Neural cell (in vitro differentiated cells): ENCODE measurements at regions not wholly inside any gene's neighbourhood (a gene's known extent, or its start where the extent isn't known, plus 50 kb on each side); places are given as distances from the start of the nearest gene placed in this dataset.

ENCODE experiments used
- H2AFZ ChIP-seq: fragments of 200-600, 300-800 bp; sonication (generic), shearing (Covaris generic); 2 replicates; pipeline ENCODE4 v1.6.0; 2014; ENCODE audit warnings: low read depth, mild to moderate bottlenecking, antibody characterized with exemption, low read length, moderate library complexity
- H3F3A ChIP-seq: fragments of 200-600 bp; shearing (Covaris generic); 2 replicates; pipeline ENCODE4 v1.6.1; 2016; ENCODE audit warnings: mild to moderate bottlenecking, moderate library complexity, mixed read lengths, antibody characterized with exemption, low read length; ENCODE audit not compliant: insufficient read depth, poor library complexity, severe bottlenecking
- H3K27ac ChIP-seq: fragments of 200-600, 300-800 bp; sonication (generic), shearing (Covaris generic); 2 replicates; pipeline ENCODE4 v1.5.1; 2014; ENCODE audit warnings: mild to moderate bottlenecking, low read length, moderate library complexity
- H3K27me3 ChIP-seq: fragments of 300-800, 200-600 bp; sonication (generic), shearing (Covaris generic); 2 replicates; pipeline ENCODE4 v1.6.0; 2014; ENCODE audit warnings: mild to moderate bottlenecking, low read depth, low read length, moderate library complexity; ENCODE audit not compliant: insufficient read depth
- H3K36me3 ChIP-seq: fragments of 300-800, 200-600 bp; sonication (generic), shearing (Covaris generic); 2 replicates; pipeline ENCODE4 v1.5.1; 2014; ENCODE audit warnings: mild to moderate bottlenecking, antibody characterized with exemption, low read length, moderate library complexity; ENCODE audit not compliant: insufficient read depth
- H3K4me2 ChIP-seq: fragments of 300-800, 200-600 bp; sonication (generic), shearing (Covaris generic); 2 replicates; pipeline ENCODE4 v1.6.0; 2014; ENCODE audit warnings: mild to moderate bottlenecking, low read length
- H3K4me3 ChIP-seq: fragments of 300-800, 200-600 bp; sonication (generic), shearing (Covaris generic); 2 replicates; pipeline ENCODE4 v1.5.1; 2014; ENCODE audit warnings: mild to moderate bottlenecking, low read length, moderate library complexity
- H3K79me2 ChIP-seq: fragments of 200-600 bp; shearing (Covaris generic); replicated peaks from 2 replicates; pipeline ENCODE4 v1.6.0; 2014; ENCODE audit warnings: mild to moderate bottlenecking, low read length, moderate library complexity; ENCODE audit not compliant: insufficient read depth
- H3K9ac ChIP-seq: fragments of 300-800, 200-600 bp; sonication (generic), shearing (Covaris generic); 2 replicates; pipeline ENCODE4 v1.6.1; 2016; ENCODE audit warnings: mild to moderate bottlenecking, low read length, mixed read lengths
- H3K9me2 ChIP-seq: fragments of 200-600 bp; shearing (Covaris generic); 2 replicates; pipeline ENCODE4 v1.6.1; 2016; ENCODE audit warnings: mild to moderate bottlenecking, low read length, mixed read lengths; ENCODE audit not compliant: insufficient read depth
- H3K9me3 ChIP-seq: fragments of 200-600, 300-800 bp; sonication (generic), shearing (Covaris generic); 2 replicates; pipeline ENCODE4 v1.6.1; 2016; ENCODE audit warnings: mild to moderate bottlenecking, mixed run types, low read length, moderate library complexity, mixed read lengths
- H4K20me1 ChIP-seq: fragments of 200-600 bp; shearing (Covaris generic); 2 replicates; pipeline ENCODE4 v1.6.1; 2016; ENCODE audit warnings: mild to moderate bottlenecking, mixed run types; ENCODE audit not compliant: insufficient read depth
- CTCF ChIP-seq: fragments of 450-650 bp; IDR thresholded peaks from 2 replicates; pipeline ENCODE4 v1.5.1; 2014; ENCODE audit warnings: antibody characterized with exemption, mild to moderate bottlenecking, moderate library complexity; ENCODE audit not compliant: poor library complexity, severe bottlenecking
- EP300 ChIP-seq: fragments of 450-650 bp; conservative IDR thresholded peaks from 2 replicates; pipeline ENCODE4 v1.6.1; 2014; ENCODE audit warnings: antibody characterized with exemption, mild to moderate bottlenecking, moderate library complexity; ENCODE audit not compliant: poor library complexity, severe bottlenecking
- EZH2 ChIP-seq: fragments of 200-600, 300-800 bp; shearing (Covaris generic), sonication (generic); IDR thresholded peaks from 2 replicates; pipeline ENCODE4 v1.6.1; 2014; ENCODE audit warnings: antibody characterized with exemption, low read length, borderline replicate concordance, mild to moderate bottlenecking; ENCODE audit not compliant: insufficient read depth, poor library complexity, severe bottlenecking
- MXI1 ChIP-seq: fragments of 450-650 bp; conservative IDR thresholded peaks from 2 replicates; pipeline ENCODE4 v1.6.1; 2014; ENCODE audit warnings: antibody characterized with exemption, mild to moderate bottlenecking; ENCODE audit not compliant: poor library complexity, severe bottlenecking
- POLR2AphosphoS5 ChIP-seq: IDR thresholded peaks from 2 replicates; pipeline ENCODE4 v1.6.1; 2012
- RAD21 ChIP-seq: fragments of 450-650 bp; conservative IDR thresholded peaks from 2 replicates; pipeline ENCODE4 v1.6.1; 2014; ENCODE audit warnings: antibody characterized with exemption, mild to moderate bottlenecking, moderate library complexity
- SMC3 ChIP-seq: fragments of 450-650 bp; conservative IDR thresholded peaks from 2 replicates; pipeline ENCODE4 v1.6.1; 2014; ENCODE audit warnings: antibody characterized with exemption, mild to moderate bottlenecking, moderate library complexity; ENCODE audit not compliant: poor library complexity
- TAF1 ChIP-seq: IDR thresholded peaks from 2 replicates; pipeline ENCODE4 v1.6.1; 2012; ENCODE audit warnings: low read depth
- TF ChIP-seq, protein P1 (sequence below): IDR thresholded peaks from 2 replicates; pipeline ENCODE4 v1.6.1; 2012; ENCODE audit warnings: borderline replicate concordance

DNA sequence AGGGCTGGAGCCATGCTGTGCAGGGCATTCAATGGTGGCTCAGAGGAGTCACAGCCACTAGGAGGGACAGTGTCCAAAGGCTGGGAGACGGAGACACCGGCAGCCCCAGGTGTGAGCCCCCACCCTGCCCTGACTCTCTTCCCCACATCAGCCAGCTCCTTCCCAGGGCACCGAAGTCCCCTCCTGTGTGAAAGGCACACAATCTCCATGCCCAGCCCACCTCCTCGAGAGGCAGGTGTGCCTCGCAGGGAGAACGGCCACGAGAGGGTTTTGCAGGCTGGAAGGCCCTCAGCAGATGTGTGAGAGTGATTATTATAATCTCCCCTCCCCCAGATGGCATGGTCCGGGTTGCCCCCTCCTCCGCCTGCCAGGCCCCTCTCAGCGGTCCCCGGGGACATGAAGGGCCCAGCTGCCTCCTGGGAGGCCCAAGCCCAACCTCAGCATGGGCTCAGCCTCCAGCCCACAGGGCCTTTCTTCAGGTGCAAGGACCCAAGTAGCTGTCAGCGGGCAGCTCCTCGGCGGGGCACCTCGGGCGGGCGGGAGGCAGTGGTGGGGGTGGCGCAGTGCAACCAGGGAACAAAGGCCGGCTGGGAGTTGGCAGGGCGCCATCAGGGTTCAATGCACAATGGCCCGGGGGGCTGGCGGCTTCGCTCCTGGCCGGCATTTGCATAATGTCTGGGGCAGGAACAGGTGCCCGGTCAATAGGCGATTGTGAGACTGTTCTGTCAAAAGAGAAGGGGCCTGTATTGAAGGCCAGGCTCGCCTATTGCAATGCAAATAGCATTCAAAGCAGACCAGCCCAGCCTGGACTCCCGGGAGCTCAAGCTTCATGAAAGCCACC, 155.3 kb upstream of the ZMIZ1 start:
- Histone ChIP-seq H3K4me3 (no peak overlapping the region), H4K20me1 (no peaks in the 10 kb centered on the region), H3K9me3 (no peaks in the 10 kb centered on the region), H3K4me2 (no peak overlapping the region), H3K27me3 (no peaks in the 10 kb centered on the region), H3K79me2 (no peaks in the 10 kb centered on the region), H3K9ac (no peak overlapping the region), H2AFZ (no peak overlapping the region), H3K27ac (no peak overlapping the region), H3K9me2 (no peaks in the 10 kb centered on the region), H3F3A (no peaks in the 10 kb centered on the region), H3K36me3 (no peaks in the 10 kb centered on the region)
- no peak for TF ChIP-seq TAF1
- no peak for TF ChIP-seq EZH2
- no peak for TF ChIP-seq CTCF
- TF ChIP-seq, protein P1, sequence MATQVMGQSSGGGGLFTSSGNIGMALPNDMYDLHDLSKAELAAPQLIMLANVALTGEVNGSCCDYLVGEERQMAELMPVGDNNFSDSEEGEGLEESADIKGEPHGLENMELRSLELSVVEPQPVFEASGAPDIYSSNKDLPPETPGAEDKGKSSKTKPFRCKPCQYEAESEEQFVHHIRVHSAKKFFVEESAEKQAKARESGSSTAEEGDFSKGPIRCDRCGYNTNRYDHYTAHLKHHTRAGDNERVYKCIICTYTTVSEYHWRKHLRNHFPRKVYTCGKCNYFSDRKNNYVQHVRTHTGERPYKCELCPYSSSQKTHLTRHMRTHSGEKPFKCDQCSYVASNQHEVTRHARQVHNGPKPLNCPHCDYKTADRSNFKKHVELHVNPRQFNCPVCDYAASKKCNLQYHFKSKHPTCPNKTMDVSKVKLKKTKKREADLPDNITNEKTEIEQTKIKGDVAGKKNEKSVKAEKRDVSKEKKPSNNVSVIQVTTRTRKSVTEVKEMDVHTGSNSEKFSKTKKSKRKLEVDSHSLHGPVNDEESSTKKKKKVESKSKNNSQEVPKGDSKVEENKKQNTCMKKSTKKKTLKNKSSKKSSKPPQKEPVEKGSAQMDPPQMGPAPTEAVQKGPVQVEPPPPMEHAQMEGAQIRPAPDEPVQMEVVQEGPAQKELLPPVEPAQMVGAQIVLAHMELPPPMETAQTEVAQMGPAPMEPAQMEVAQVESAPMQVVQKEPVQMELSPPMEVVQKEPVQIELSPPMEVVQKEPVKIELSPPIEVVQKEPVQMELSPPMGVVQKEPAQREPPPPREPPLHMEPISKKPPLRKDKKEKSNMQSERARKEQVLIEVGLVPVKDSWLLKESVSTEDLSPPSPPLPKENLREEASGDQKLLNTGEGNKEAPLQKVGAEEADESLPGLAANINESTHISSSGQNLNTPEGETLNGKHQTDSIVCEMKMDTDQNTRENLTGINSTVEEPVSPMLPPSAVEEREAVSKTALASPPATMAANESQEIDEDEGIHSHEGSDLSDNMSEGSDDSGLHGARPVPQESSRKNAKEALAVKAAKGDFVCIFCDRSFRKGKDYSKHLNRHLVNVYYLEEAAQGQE = no peak
- no peak for TF ChIP-seq RAD21
- TF ChIP-seq MXI1 = no peak
- no peak for TF ChIP-seq EP300
- TF ChIP-seq POLR2AphosphoS5 = no peak
- no peak for TF ChIP-seq SMC3

- no peaks in the 10 kb centered on the region for H3K9me2 ChIP-seq
- H3K4me2 ChIP-seq = no peak overlapping the region
- H3F3A ChIP-seq = no peaks in the 10 kb centered on the region
- H3K9me3 ChIP-seq = no peaks in the 10 kb centered on the region
- H2AFZ ChIP-seq = no peak overlapping the region
- no peaks in the 10 kb centered on the region for H3K79me2 ChIP-seq
- no peaks in the 10 kb centered on the region for H3K27me3 ChIP-seq
- TF ChIP-seq, protein P1 = no peak
- TF ChIP-seq MXI1 (no peak), SMC3 (no peak), CTCF (no peak), RAD21 (no peak), EZH2 (no peak), POLR2AphosphoS5 (no peak), EP300 (no peak), TAF1 (no peak)
- H4K20me1 ChIP-seq = no peaks in the 10 kb centered on the region
- H3K4me3 ChIP-seq = no peak overlapping the region
- no peak overlapping the region for H3K27ac ChIP-seq
- H3K36me3 ChIP-seq = no peaks in the 10 kb centered on the region
- H3K9ac ChIP-seq = no peak overlapping the region
These were observed 154.7 kb upstream of the ZMIZ1 start for GRCh38 chr10:78914060-78914378.
